Astrocyte (in vitro differentiated cells and primary cell): ENCODE measurements at regions not wholly inside any gene's neighbourhood (a gene's known extent, or its start where the extent isn't known, plus 50 kb on each side); places are given as distances from the start of the nearest gene placed in this dataset.

Source experiments
- DNase-seq: peaks from one replicate; pipeline ENCODE4 v3.0.0-alpha.2; 2010; ENCODE audit warnings: low read depth
- FAIRE-seq: peaks from 2 replicates; lab custom pipeline; 2011; peaks lifted over from hg19 to GRCh38; lab: Jason Lieb, UNC
- H2AFZ ChIP-seq: 2 replicates; pipeline ENCODE4 v1.6.0; 2012; ENCODE audit warnings: low read depth, low read length, inconsistent platforms
- H3K27ac ChIP-seq: 2 replicates; pipeline ENCODE4 v1.5.1; 2011; ENCODE audit warnings: low read depth, low read length, inconsistent platforms
- H3K27me3 ChIP-seq: 2 replicates; pipeline ENCODE4 v1.6.0; 2011; ENCODE audit warnings: low read length, inconsistent platforms; ENCODE audit not compliant: insufficient read depth
- H3K36me3 ChIP-seq: 2 replicates; pipeline ENCODE4 v1.5.1; 2011; ENCODE audit warnings: low read length, inconsistent platforms; ENCODE audit not compliant: insufficient read depth
- H3K4me1 ChIP-seq: 2 replicates; pipeline ENCODE4 v1.5.1; 2011; ENCODE audit warnings: low read length, inconsistent platforms; ENCODE audit not compliant: insufficient read depth
- H3K4me2 ChIP-seq: 2 replicates; pipeline ENCODE4 v1.6.0; 2012; ENCODE audit warnings: low read length, inconsistent platforms
- H3K4me3 ChIP-seq: 2 replicates; pipeline ENCODE4 v1.5.1; 2011; ENCODE audit warnings: low read depth, mild to moderate bottlenecking, low read length, inconsistent platforms; ENCODE audit not compliant: insufficient read depth
- H3K79me2 ChIP-seq: 2 replicates; pipeline ENCODE4 v1.6.0; 2012; ENCODE audit warnings: mild to moderate bottlenecking, low read length, inconsistent platforms; ENCODE audit not compliant: insufficient read depth
- H3K9ac ChIP-seq: 2 replicates; pipeline ENCODE4 v1.6.0; 2012; ENCODE audit warnings: mild to moderate bottlenecking, low read length, inconsistent platforms
- H3K9me3 ChIP-seq: 2 replicates; pipeline ENCODE4 v1.5.1; 2012; ENCODE audit warnings: low read depth, mild to moderate bottlenecking, low read length, inconsistent platforms; ENCODE audit not compliant: insufficient read depth
- H4K20me1 ChIP-seq: 2 replicates; pipeline ENCODE4 v1.6.0; 2012; ENCODE audit warnings: low read length, inconsistent platforms; ENCODE audit not compliant: insufficient read depth
- H3K27ac Mint-ChIP-seq: one replicate; pipeline ENCODE4 v1.8.0; 2021; ENCODE audit warnings: mild to moderate bottlenecking, mixed read lengths; ENCODE audit not compliant: unreplicated experiment
- H3K27me3 Mint-ChIP-seq: one replicate; pipeline ENCODE4 v1.8.0; 2021; ENCODE audit warnings: low read depth, mixed read lengths; ENCODE audit not compliant: unreplicated experiment
- H3K36me3 Mint-ChIP-seq: one replicate; pipeline ENCODE4 v1.8.0; 2021; ENCODE audit warnings: low read depth, mixed read lengths; ENCODE audit not compliant: unreplicated experiment
- H3K4me1 Mint-ChIP-seq: one replicate; pipeline ENCODE4 v1.8.0; 2021; ENCODE audit warnings: low read depth, mixed read lengths; ENCODE audit not compliant: unreplicated experiment
- H3K4me3 Mint-ChIP-seq: one replicate; pipeline ENCODE4 v1.8.0; 2021; ENCODE audit warnings: mild to moderate bottlenecking, moderate library complexity, mixed read lengths; ENCODE audit not compliant: unreplicated experiment
- H3K9me3 Mint-ChIP-seq: one replicate; pipeline ENCODE4 v1.8.0; 2021; ENCODE audit warnings: mild to moderate bottlenecking, mixed read lengths; ENCODE audit not compliant: unreplicated experiment
- EZH2 ChIP-seq: IDR thresholded peaks from 2 replicates; pipeline ENCODE4 v1.6.1; 2012; ENCODE audit warnings: mild to moderate bottlenecking, low read length, inconsistent platforms; ENCODE audit not compliant: insufficient read depth
- TF ChIP-seq, protein P1 (sequence below): IDR thresholded peaks from 2 replicates; pipeline ENCODE4 v1.5.1; 2011; ENCODE audit warnings: low read depth, mild to moderate bottlenecking, inconsistent platforms, low read length, moderate library complexity; ENCODE audit not compliant: insufficient read depth

GRCh38 chr11:8313504-8314090, 49.9 kb upstream of the LMO1 start:
- Mint-ChIP-seq H3K4me3 (no peak overlapping the region), H3K9me3 (peaks cover 2% of the 10 kb centered on the region), H3K36me3 (peaks cover 3% of the 10 kb centered on the region), H3K27ac (no peak overlapping the region), H3K4me1 (no peaks in the 10 kb centered on the region), H3K27me3 (peaks cover 47% of the 10 kb centered on the region)
- Histone ChIP-seq H3K27ac (no peak overlapping the region), H3K4me3 (no peak overlapping the region), H3K9ac (no peak overlapping the region), H3K27me3 (no peaks in the 10 kb centered on the region), H3K36me3 (no peaks in the 10 kb centered on the region), H3K79me2 (no peaks in the 10 kb centered on the region), H3K4me2 (no peak overlapping the region), H3K4me1 (no peaks in the 10 kb centered on the region), H4K20me1 (no peaks in the 10 kb centered on the region), H2AFZ (no peak overlapping the region), H3K9me3 (no peaks in the 10 kb centered on the region)
- no peak for TF ChIP-seq EZH2
- TF ChIP-seq, protein P1, sequence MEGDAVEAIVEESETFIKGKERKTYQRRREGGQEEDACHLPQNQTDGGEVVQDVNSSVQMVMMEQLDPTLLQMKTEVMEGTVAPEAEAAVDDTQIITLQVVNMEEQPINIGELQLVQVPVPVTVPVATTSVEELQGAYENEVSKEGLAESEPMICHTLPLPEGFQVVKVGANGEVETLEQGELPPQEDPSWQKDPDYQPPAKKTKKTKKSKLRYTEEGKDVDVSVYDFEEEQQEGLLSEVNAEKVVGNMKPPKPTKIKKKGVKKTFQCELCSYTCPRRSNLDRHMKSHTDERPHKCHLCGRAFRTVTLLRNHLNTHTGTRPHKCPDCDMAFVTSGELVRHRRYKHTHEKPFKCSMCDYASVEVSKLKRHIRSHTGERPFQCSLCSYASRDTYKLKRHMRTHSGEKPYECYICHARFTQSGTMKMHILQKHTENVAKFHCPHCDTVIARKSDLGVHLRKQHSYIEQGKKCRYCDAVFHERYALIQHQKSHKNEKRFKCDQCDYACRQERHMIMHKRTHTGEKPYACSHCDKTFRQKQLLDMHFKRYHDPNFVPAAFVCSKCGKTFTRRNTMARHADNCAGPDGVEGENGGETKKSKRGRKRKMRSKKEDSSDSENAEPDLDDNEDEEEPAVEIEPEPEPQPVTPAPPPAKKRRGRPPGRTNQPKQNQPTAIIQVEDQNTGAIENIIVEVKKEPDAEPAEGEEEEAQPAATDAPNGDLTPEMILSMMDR = no peak
- no peak for DNase-seq
- FAIRE-seq = no peak
